IMR-90 (cell line): ENCODE measurements at regions not wholly inside any gene's neighbourhood (a gene's known extent, or its start where the extent isn't known, plus 50 kb on each side); places are given as distances from the start of the nearest gene placed in this dataset.

Experiments used
- ATAC-seq: fragments of 200-7000 bp; cut with Tn5 transposase; 2 replicates; pipeline ENCODE4 v1.9.1; 2020; ENCODE audit warnings: low read depth, mild to moderate bottlenecking, moderate library complexity
- BruUV-seq: library from RNA; stranded (reverse); fragments of 400-500 nt; replicated peaks from 2 replicates; lab custom pipeline; 2021; lab: Mats Ljungman, UMichigan
- CTCF ChIA-PET: fragments of 300-600 bp; formaldehyde crosslinking; extraction: SDS; loops from one replicate; lab custom pipeline; 2021; ENCODE audit warnings: antibody characterized with exemption; lab: Yijun Ruan, JAX
- POLR2A ChIA-PET: fragments of 300-600 bp; sonication (Branson Sonifier 250); formaldehyde crosslinking; loops from one replicate; lab custom pipeline; 2022; ENCODE audit warnings: antibody characterized with exemption; ENCODE audit not compliant: unreplicated experiment; lab: Charles Lee
- DNase-seq: peaks from one replicate; pipeline ENCODE4 v3.0.0; 2013
- H2AFZ ChIP-seq: replicated peaks from 2 replicates; pipeline ENCODE3; 2013; ENCODE audit warnings: low read length, mild to moderate bottlenecking; ENCODE audit not compliant: poor library complexity
- H2AK5ac ChIP-seq: 2 replicates; pipeline ENCODE4 v1.6.1; 2013; ENCODE audit warnings: low read depth, low read length, inconsistent platforms
- H2AK9ac ChIP-seq: replicated peaks from 2 replicates; pipeline ENCODE3; 2013; ENCODE audit warnings: mild to moderate bottlenecking, low read depth, low read length, moderate library complexity; ENCODE audit not compliant: poor library complexity
- H2BK120ac ChIP-seq: 2 replicates; pipeline ENCODE4 v1.6.1; 2013; ENCODE audit warnings: low read depth, low read length, inconsistent platforms
- H2BK15ac ChIP-seq: 3 replicates; pipeline ENCODE4 v1.6.1; 2013; ENCODE audit warnings: low read depth, low read length, inconsistent platforms
- H2BK20ac ChIP-seq: 2 replicates; pipeline ENCODE4 v1.6.1; 2013; ENCODE audit warnings: low read depth, mild to moderate bottlenecking, inconsistent platforms, low read length, moderate library complexity
- H2BK5ac ChIP-seq: 2 replicates; pipeline ENCODE4 v1.6.1; 2013; ENCODE audit warnings: mild to moderate bottlenecking, low read depth, low read length, inconsistent platforms; ENCODE audit not compliant: poor library complexity, severe bottlenecking
- H3K14ac ChIP-seq: replicated peaks from 2 replicates; pipeline ENCODE4 v1.6.1; 2013; ENCODE audit warnings: low read depth, low read length, inconsistent platforms
- H3K18ac ChIP-seq: 2 replicates; pipeline ENCODE4 v1.6.1; 2013; ENCODE audit warnings: low read depth, low read length, control low read depth
- H3K23ac ChIP-seq: 2 replicates; pipeline ENCODE4 v1.6.1; 2013; ENCODE audit warnings: low read depth, low read length, inconsistent platforms
- H3K27ac ChIP-seq: 2 replicates; pipeline ENCODE4 v1.5.1; 2013; ENCODE audit warnings: mild to moderate bottlenecking, control low read depth, low read length; ENCODE audit not compliant: insufficient read depth
- H3K27me3 ChIP-seq: 2 replicates; pipeline ENCODE4 v1.6.1; 2013; ENCODE audit warnings: low read length; ENCODE audit not compliant: control insufficient read depth, insufficient read depth
- H3K36me3 ChIP-seq: 2 replicates; pipeline ENCODE4 v1.6.1; 2013; ENCODE audit warnings: low read length, mixed read lengths; ENCODE audit not compliant: control insufficient read depth, insufficient read depth
- H3K4ac ChIP-seq: 2 replicates; pipeline ENCODE4 v1.6.1; 2013; ENCODE audit warnings: low read depth, low read length, inconsistent platforms
- H3K4me1 ChIP-seq: 2 replicates; pipeline ENCODE4 v1.6.1; 2013; ENCODE audit warnings: low read length, mixed read lengths; ENCODE audit not compliant: control insufficient read depth, insufficient read depth
- H3K4me2 ChIP-seq: 2 replicates; pipeline ENCODE4 v1.6.1; 2013; ENCODE audit warnings: low read depth, mild to moderate bottlenecking, control low read depth, low read length, moderate library complexity
- H3K4me3 ChIP-seq: 2 replicates; pipeline ENCODE4 v1.5.1; 2013; ENCODE audit warnings: low read depth, mild to moderate bottlenecking, control low read depth, low read length, moderate library complexity; ENCODE audit not compliant: insufficient read depth
- H3K56ac ChIP-seq: 2 replicates; pipeline ENCODE4 v1.6.1; 2013; ENCODE audit warnings: low read length, inconsistent platforms; ENCODE audit not compliant: insufficient read depth; ENCODE audit errors: extremely low read depth
- H3K79me1 ChIP-seq, 2 experiments: 2 replicates each; pipeline ENCODE4 v1.6.1; 2013; ENCODE audit warnings: low read length in 2 of 2, inconsistent platforms in 1 of 2, low read depth in 1 of 2
- H3K9ac ChIP-seq: 2 replicates; pipeline ENCODE4 v1.6.1; 2013; ENCODE audit warnings: low read depth, low read length, control low read depth
- H3K9me1 ChIP-seq: 2 replicates; pipeline ENCODE4 v1.6.1; 2013; ENCODE audit warnings: low read length, inconsistent platforms; ENCODE audit not compliant: insufficient read depth
- H3K9me3 ChIP-seq: 2 replicates; pipeline ENCODE4 v1.6.1; 2013; ENCODE audit warnings: low read length; ENCODE audit not compliant: control insufficient read depth, insufficient read depth
- H4K20me1 ChIP-seq: 2 replicates; pipeline ENCODE4 v1.6.1; 2013; ENCODE audit warnings: low read length, inconsistent platforms; ENCODE audit not compliant: insufficient read depth
- H4K5ac ChIP-seq: 2 replicates; pipeline ENCODE4 v1.6.1; 2013; ENCODE audit warnings: mild to moderate bottlenecking, low read depth, low read length, control low read depth
- H4K8ac ChIP-seq, 2 experiments: 2 replicates each; pipeline ENCODE4 v1.6.1; 2013; ENCODE audit warnings: low read depth in 2 of 2, low read length in 2 of 2, control low read depth in 1 of 2, inconsistent platforms in 1 of 2
- H4K91ac ChIP-seq: 2 replicates; pipeline ENCODE4 v1.6.1; 2013; ENCODE audit warnings: low read depth, low read length, inconsistent platforms; ENCODE audit not compliant: insufficient read depth
- BHLHE40 ChIP-seq: fragments of 150-350 bp; IDR thresholded peaks from 2 replicates; pipeline ENCODE4 v1.6.1; 2016; ENCODE audit warnings: mild to moderate bottlenecking, low read depth, low read length
- CEBPB ChIP-seq: IDR thresholded peaks from 2 replicates; pipeline ENCODE4 v1.6.1; 2012; ENCODE audit warnings: low read depth, low read length, improper control_type of control experiment
- CHD1 ChIP-seq: IDR thresholded peaks from 2 replicates; pipeline ENCODE4 v1.6.1; 2012; ENCODE audit warnings: low read depth, low read length, improper control_type of control experiment
- CTCF ChIP-seq: conservative IDR thresholded peaks from 2 replicates; pipeline ENCODE4 v1.5.1; 2012; ENCODE audit warnings: mild to moderate bottlenecking, low read depth, low read length, improper control_type of control experiment
- ELK1 ChIP-seq: fragments of 150-350 bp; IDR thresholded peaks from 2 replicates; pipeline ENCODE4 v1.6.1; 2016; ENCODE audit warnings: low read depth, mild to moderate bottlenecking, low read length, moderate library complexity, borderline replicate concordance
- FOS ChIP-seq: fragments of 150-350 bp; IDR thresholded peaks from 2 replicates; pipeline ENCODE4 v1.6.1; 2016; ENCODE audit warnings: low read depth, low read length
- MAFK ChIP-seq: IDR thresholded peaks from 2 replicates; pipeline ENCODE4 v1.6.1; 2012; ENCODE audit warnings: low read depth, low read length, improper control_type of control experiment
- MAZ ChIP-seq: IDR thresholded peaks from 2 replicates; pipeline ENCODE4 v1.6.1; 2012; ENCODE audit warnings: low read depth, mild to moderate bottlenecking, low read length, improper control_type of control experiment, moderate library complexity, borderline replicate concordance
- MXI1 ChIP-seq: IDR thresholded peaks from 2 replicates; pipeline ENCODE4 v1.6.1; 2012; ENCODE audit warnings: low read depth, mild to moderate bottlenecking, low read length, moderate library complexity, borderline replicate concordance
- NFE2L2 ChIP-seq: fragments of 150-350 bp; IDR thresholded peaks from 2 replicates; pipeline ENCODE4 v1.6.1; 2016; ENCODE audit warnings: low read depth, mild to moderate bottlenecking, low read length
- POLR2A ChIP-seq: IDR thresholded peaks from 2 replicates; pipeline ENCODE4 v1.6.1; 2012; ENCODE audit warnings: mild to moderate bottlenecking, low read depth, low read length
- RAD21 ChIP-seq: IDR thresholded peaks from 2 replicates; pipeline ENCODE4 v1.6.1; 2012; ENCODE audit warnings: low read length, improper control_type of control experiment
- SMC3 ChIP-seq: fragments of 150-350 bp; IDR thresholded peaks from 2 replicates; pipeline ENCODE4 v1.6.1; 2016; ENCODE audit warnings: low read depth, mild to moderate bottlenecking, antibody characterized with exemption, low read length, moderate library complexity
- USF2 ChIP-seq: fragments of 150-350 bp; IDR thresholded peaks from 2 replicates; pipeline ENCODE4 v1.6.1; 2017; ENCODE audit warnings: mild to moderate bottlenecking, antibody characterized with exemption, low read length, low read depth
- WGBS, 2 experiments: methylation state at CpG; one replicate each; pipeline versions ENCODE4 v1.1.5 to v1.1.7; 2013; ENCODE audit warnings: missing lambda C conversion rate in 2 of 2; ENCODE audit not compliant: insufficient read length in 1 of 2; ENCODE audit errors: extremely low coverage in 2 of 2; 5-methylcytosine and 5-hydroxymethylcytosine counted together
- dilution Hi-C: fragments of 300-500 bp; cut with HindIII; formaldehyde crosslinking; loops from one replicate; pipeline ENCODE4 v1.14.3; 2018; ENCODE audit warnings: low sequenced_read_pairs; ENCODE audit not compliant: unreplicated experiment
- in situ Hi-C: fragments of 300-500 bp; cut with MboI; formaldehyde crosslinking; loops from 3 replicates; pipeline ENCODE4 v1.14.3; 2019; ENCODE audit warnings: low sequenced_read_pairs, inconsistent platforms, mixed read lengths
- intact Hi-C: fragments of 100-400 bp; cut with micrococcal nuclease; formaldehyde crosslinking; loops from 2 replicates; pipeline ENCODE4 v1.10.0; 2022

GRCh38 chr6:112956696-112957535 is 609.8 kb downstream of the RFPL4B start:
- H3K4me3 ChIP-seq: no peak overlapping the region
- dilution Hi-C loops: no loop called here
- CTCF ChIA-PET: no interaction called here
- no peaks in the 10 kb centered on the region for H3K9me3 ChIP-seq
- peak overlapping the region; percentile 51 for H3K4ac ChIP-seq
- peak overlapping the region; percentile 15; the same call in 1 of the 2 replicates for H4K91ac ChIP-seq
- H3K56ac ChIP-seq: peak overlapping the region; percentile 22; the same call in 1 of the 2 replicates
- intact Hi-C loops: loop anchor here (5.0 kb wide), 1 partner anchor 900 kb away; the partner anchor contains the start of gene MARCKS
- 0 out of 3 replicates have a peak overlapping the region, but pooled peaks have one; percentile 21 for H2BK15ac ChIP-seq
- H4K8ac ChIP-seq: peak overlapping the region in 1 of 2 experiments; percentile 10; a peak in 1 of 4 replicates
- peak overlapping the region; percentile 8 for H2BK5ac ChIP-seq
- H3K27me3 ChIP-seq: no peaks in the 10 kb centered on the region
- no peaks in the 10 kb centered on the region for H3K79me1 ChIP-seq
- in situ Hi-C loops: no loop called here
- H3K14ac ChIP-seq: peak overlapping the region; percentile 34
- H2BK120ac ChIP-seq: peak overlapping the region; percentile 59; the same call in 1 of the 2 replicates
- H3K9me1 ChIP-seq: peaks cover 2% of the 10 kb centered on the region; the same call in 1 of the 2 replicates
- peak overlapping the region; percentile 49; the same call in 1 of the 2 replicates for H3K23ac ChIP-seq
- no peak overlapping the region for H2AK9ac ChIP-seq
- peak; percentile 90 for ATAC-seq
- H3K9ac ChIP-seq: peak overlapping the region; percentile 33; the same call in 1 of the 2 replicates
- H4K20me1 ChIP-seq: no peaks in the 10 kb centered on the region
- no TSS peak for BruUV-seq
- peak overlapping the region; percentile 81; the same call in 1 of the 2 replicates for H3K27ac ChIP-seq
- WGBS, 2 experiments: no CpG with 5 or more reads among the region's 5 CpGs
- peak overlapping the region; percentile 76 for H3K4me2 ChIP-seq
- H3K36me3 ChIP-seq: no peaks in the 10 kb centered on the region
- H4K5ac ChIP-seq: peak overlapping the region; percentile 55; the same call in 1 of the 2 replicates
- H3K18ac ChIP-seq: peak overlapping the region; percentile 68
- DNase-seq: peak; percentile 95
- peak overlapping the region; percentile 41 for H2BK20ac ChIP-seq
- peaks cover 2% of the 10 kb centered on the region for H3K4me1 ChIP-seq
- POLR2A ChIA-PET: no interaction called here
- H2AK5ac ChIP-seq: peak overlapping the region; percentile 51
- H2AFZ ChIP-seq: peak overlapping the region; percentile 3
- no peak for TF ChIP-seq MAZ
- no peak for TF ChIP-seq SMC3
- TF ChIP-seq POLR2A: no peak
- TF ChIP-seq MAFK: no peak
- TF ChIP-seq ELK1: no peak
- TF ChIP-seq MXI1: no peak
- no peak for TF ChIP-seq USF2
- 0 out of 2 replicates have a peak, but pooled peaks have one; percentile 14 for TF ChIP-seq CEBPB
- TF ChIP-seq CHD1: no peak
- TF ChIP-seq NFE2L2: no peak
- peak; percentile 73 for TF ChIP-seq FOS
- TF ChIP-seq BHLHE40: no peak
- no peak for TF ChIP-seq CTCF
- no peak for TF ChIP-seq RAD21
